Sigmoid colon (tissue), 4 donors: ENCODE measurements at regions not wholly inside any gene's neighbourhood (a gene's known extent, or its start where the extent isn't known, plus 50 kb on each side); places are given as distances from the start of the nearest gene placed in this dataset.

Experiments
- CTCF ChIP-seq, 4 experiments: fragments of 450-650 bp in 3 of 4; fragments of 200-600 bp in 1 of 4; IDR thresholded peaks; one replicate each; pipeline ENCODE4 v1.5.1; 2016 to 2019; ENCODE audit warnings: antibody characterized with exemption in 4 of 4, mild to moderate bottlenecking in 3 of 4, moderate library complexity in 2 of 4
- POLR2A ChIP-seq, 2 donors: fragments of 450-650 bp; IDR thresholded peaks; one replicate each; pipeline ENCODE4 v1.6.1; 2016; ENCODE audit warnings: antibody characterized with exemption in 2 of 2, mild to moderate bottlenecking in 2 of 2, moderate library complexity in 2 of 2
- POLR2AphosphoS5 ChIP-seq, 4 donors: sonication (generic); formaldehyde crosslinking; IDR thresholded peaks; one replicate each; pipeline ENCODE4 v1.6.1; 2017; ENCODE audit warnings: antibody characterized with exemption in 4 of 4

GRCh38 chr17:77531641-77532040, 390.9 kb downstream of the SEC14L1 start:
- TF ChIP-seq CTCF (IDR thresholded peaks at IDR 0.05) (no peak), POLR2A (IDR thresholded peaks at IDR 0.05) (no peak), POLR2AphosphoS5 (IDR thresholded peaks at IDR 0.05) (no peak)
